HEK293 (cell line): ENCODE measurements at regions not wholly inside any gene's neighbourhood (a gene's known extent, or its start where the extent isn't known, plus 50 kb on each side); places are given as distances from the start of the nearest gene placed in this dataset.

Experiments used
- CTCF ChIA-PET: fragments of 350-600 bp; formaldehyde crosslinking; extraction: SDS; loops from one replicate; lab custom pipeline; 2021; ENCODE audit warnings: antibody characterized with exemption; lab: Yijun Ruan, JAX
- POLR2A ChIA-PET: fragments of 300-600 bp; formaldehyde crosslinking; extraction: SDS; loops from one replicate; lab custom pipeline; 2020; ENCODE audit warnings: antibody characterized with exemption, inconsistent platforms; lab: Yijun Ruan, JAX
- H3K27ac ChIP-seq: fragments of 200-500 bp; sonication (Bioruptor generic); 2 replicates; pipeline ENCODE4 v1.5.1; 2014; ENCODE audit warnings: low read depth, low read length, control low read depth, inconsistent platforms; ENCODE audit errors: extremely low read depth
- H3K36me3 ChIP-seq, 2 experiments: fragments of 200-500 bp in 1 of 2; sonication (Bioruptor generic) in 1 of 2; 1 replicate in 1 of 2; 2 replicates in 1 of 2; pipeline ENCODE4 v1.5.1; 2014 to 2017; ENCODE audit warnings: inconsistent platforms in 2 of 2, low read length in 2 of 2; ENCODE audit not compliant: control insufficient read depth in 2 of 2, insufficient read depth in 1 of 2
- H3K4me1 ChIP-seq: fragments of 200-500 bp; sonication (Bioruptor generic); 2 replicates; pipeline ENCODE4 v1.5.1; 2014; ENCODE audit warnings: mild to moderate bottlenecking, low read length, inconsistent platforms; ENCODE audit not compliant: control insufficient read depth, insufficient read depth
- H3K4me3 ChIP-seq: 2 replicates; pipeline ENCODE4 v1.5.1; 2011; ENCODE audit warnings: low read depth, mild to moderate bottlenecking, control low read depth, low read length, moderate library complexity
- H3K9me3 ChIP-seq: fragments of 200-500 bp; sonication (Bioruptor generic); 2 replicates; pipeline ENCODE4 v1.5.1; 2014; ENCODE audit warnings: low read depth, low read length, inconsistent platforms; ENCODE audit not compliant: control insufficient read depth, insufficient read depth
- AEBP2 ChIP-seq: fragments of 450-650 bp; formaldehyde crosslinking; IDR thresholded peaks from 2 replicates; pipeline ENCODE4 v1.5.1; 2016; ENCODE audit warnings: missing biosample characterization, missing genetic modification characterization, borderline replicate concordance
- BCL11A ChIP-seq: fragments of 450-650 bp; formaldehyde crosslinking; IDR thresholded peaks from 2 replicates; pipeline ENCODE4 v1.5.1; 2016; ENCODE audit warnings: low read depth, missing biosample characterization, missing genetic modification characterization
- GLI4 ChIP-seq: fragments of 450-650 bp; formaldehyde crosslinking; IDR thresholded peaks from 2 replicates; pipeline ENCODE4 v1.5.1; 2016; ENCODE audit warnings: missing biosample characterization, missing genetic modification characterization
- GLIS1 ChIP-seq: fragments of 450-650 bp; formaldehyde crosslinking; IDR thresholded peaks from 2 replicates; pipeline ENCODE4 v1.5.1; 2016; ENCODE audit warnings: missing biosample characterization, missing genetic modification characterization
- KLF1 ChIP-seq: fragments of 450-650 bp; formaldehyde crosslinking; IDR thresholded peaks from 2 replicates; pipeline ENCODE4 v1.5.1; 2016; ENCODE audit warnings: missing biosample characterization, missing genetic modification characterization
- KLF17 ChIP-seq: fragments of 450-650 bp; formaldehyde crosslinking; IDR thresholded peaks from 2 replicates; pipeline ENCODE4 v1.5.1; 2016; ENCODE audit warnings: missing biosample characterization, missing genetic modification characterization
- PATZ1 ChIP-seq: fragments of 450-650 bp; formaldehyde crosslinking; IDR thresholded peaks from 2 replicates; pipeline ENCODE4 v1.5.1; 2016; ENCODE audit warnings: missing biosample characterization, missing genetic modification characterization
- ZBTB49 ChIP-seq: fragments of 450-650 bp; formaldehyde crosslinking; IDR thresholded peaks from 2 replicates; pipeline ENCODE4 v1.5.1; 2016; ENCODE audit warnings: missing biosample characterization, missing genetic modification characterization, low read depth
- ZBTB8A ChIP-seq: fragments of 450-650 bp; formaldehyde crosslinking; IDR thresholded peaks from 2 replicates; pipeline ENCODE4 v1.5.1; 2016; ENCODE audit warnings: missing biosample characterization, missing genetic modification characterization
- ZFP37 ChIP-seq: fragments of 450-650 bp; formaldehyde crosslinking; IDR thresholded peaks from 2 replicates; pipeline ENCODE4 v1.5.1; 2016; ENCODE audit warnings: missing biosample characterization, missing genetic modification characterization
- ZFP41 ChIP-seq: fragments of 450-650 bp; formaldehyde crosslinking; IDR thresholded peaks from 2 replicates; pipeline ENCODE4 v1.5.1; 2016; ENCODE audit warnings: missing biosample characterization, missing genetic modification characterization, borderline replicate concordance
- ZIC2 ChIP-seq: fragments of 450-650 bp; formaldehyde crosslinking; IDR thresholded peaks from 2 replicates; pipeline ENCODE4 v1.5.1; 2016; ENCODE audit warnings: missing biosample characterization, missing genetic modification characterization
- ZNF132 ChIP-seq: fragments of 450-650 bp; formaldehyde crosslinking; IDR thresholded peaks from 2 replicates; pipeline ENCODE4 v1.5.1; 2017; ENCODE audit warnings: missing biosample characterization, missing genetic modification characterization, borderline replicate concordance
- ZNF133 ChIP-seq: fragments of 450-650 bp; formaldehyde crosslinking; IDR thresholded peaks from 2 replicates; pipeline ENCODE4 v1.5.1; 2016; ENCODE audit warnings: missing biosample characterization, missing genetic modification characterization
- ZNF155 ChIP-seq: fragments of 450-650 bp; formaldehyde crosslinking; IDR thresholded peaks from 2 replicates; pipeline ENCODE4 v1.5.1; 2016; ENCODE audit warnings: missing biosample characterization, missing genetic modification characterization
- ZNF223 ChIP-seq: fragments of 450-650 bp; formaldehyde crosslinking; IDR thresholded peaks from 2 replicates; pipeline ENCODE4 v1.5.1; 2016; ENCODE audit warnings: missing biosample characterization, missing genetic modification characterization
- ZNF335 ChIP-seq: fragments of 450-650 bp; formaldehyde crosslinking; conservative IDR thresholded peaks from 2 replicates; pipeline ENCODE4 v1.5.1; 2016; ENCODE audit warnings: missing biosample characterization, missing genetic modification characterization
- ZNF362 ChIP-seq: fragments of 450-650 bp; formaldehyde crosslinking; IDR thresholded peaks from 2 replicates; pipeline ENCODE4 v1.5.1; 2016; ENCODE audit warnings: missing biosample characterization, missing genetic modification characterization
- ZNF37A ChIP-seq: fragments of 450-650 bp; IDR thresholded peaks from 2 replicates; pipeline ENCODE4 v1.5.1; 2018; ENCODE audit warnings: missing biosample characterization, missing genetic modification characterization
- ZNF423 ChIP-seq: fragments of 450-650 bp; formaldehyde crosslinking; IDR thresholded peaks from 2 replicates; pipeline ENCODE4 v1.5.1; 2016; ENCODE audit warnings: missing biosample characterization, missing genetic modification characterization
- ZNF488 ChIP-seq: fragments of 450-650 bp; formaldehyde crosslinking; IDR thresholded peaks from 2 replicates; pipeline ENCODE4 v1.5.1; 2016; ENCODE audit warnings: missing biosample characterization, missing genetic modification characterization
- ZNF501 ChIP-seq: fragments of 450-650 bp; formaldehyde crosslinking; IDR thresholded peaks from 2 replicates; pipeline ENCODE4 v1.5.1; 2016; ENCODE audit warnings: missing biosample characterization, missing genetic modification characterization
- ZNF510 ChIP-seq: fragments of 450-650 bp; formaldehyde crosslinking; IDR thresholded peaks from 2 replicates; pipeline ENCODE4 v1.5.1; 2018; ENCODE audit warnings: mild to moderate bottlenecking, missing genetic modification characterization, missing biosample characterization; ENCODE audit not compliant: insufficient replicate concordance
- ZNF530 ChIP-seq: fragments of 450-650 bp; formaldehyde crosslinking; IDR thresholded peaks from 2 replicates; pipeline ENCODE4 v1.5.1; 2016; ENCODE audit warnings: low read depth, missing biosample characterization, missing genetic modification characterization
- ZNF560 ChIP-seq: fragments of 450-650 bp; formaldehyde crosslinking; IDR thresholded peaks from 2 replicates; pipeline ENCODE4 v1.5.1; 2017; ENCODE audit warnings: missing biosample characterization, missing genetic modification characterization, borderline replicate concordance
- ZNF561 ChIP-seq: fragments of 450-650 bp; IDR thresholded peaks from 2 replicates; pipeline ENCODE4 v1.5.1; 2018; ENCODE audit warnings: missing biosample characterization, missing genetic modification characterization, borderline replicate concordance
- ZNF792 ChIP-seq: fragments of 450-650 bp; formaldehyde crosslinking; IDR thresholded peaks from 2 replicates; pipeline ENCODE4 v1.5.1; 2016; ENCODE audit warnings: missing biosample characterization, missing genetic modification characterization
- ZSCAN23 ChIP-seq: fragments of 450-650 bp; formaldehyde crosslinking; IDR thresholded peaks from 2 replicates; pipeline ENCODE4 v1.5.1; 2016; ENCODE audit warnings: missing biosample characterization, missing genetic modification characterization

- TF ChIP-seq ZNF132 (tag by site-specific recombination) (no peak), PATZ1 (no peak), ZNF501 (tag by site-specific recombination) (no peak)
These were observed 558.7 kb upstream of the NECTIN3 start (continued) for GRCh38 chr3:110512961-110513360.

- ChIA-PET CTCF (interaction anchor here (0.7 kb wide), 1 partner anchor 1355 kb away, joined by 3 read pairs; no protein-coding TSS in a partner anchor), POLR2A (no interaction called here)
- no peak overlapping the region for H3K27ac ChIP-seq
- H3K4me1 ChIP-seq, result no peaks in the 10 kb centered on the region
- TF ChIP-seq ZFP37, result no peak
- no peak for TF ChIP-seq ZNF530
- no peak for TF ChIP-seq ZNF561 (tag by site-specific recombination)
- no peak for TF ChIP-seq ZNF362
- TF ChIP-seq ZIC2 (tag by site-specific recombination), result no peak
- no peak for TF ChIP-seq ZNF510 (tag by site-specific recombination)
- no peak for TF ChIP-seq ZNF792 (tag by site-specific recombination)
- no peak for TF ChIP-seq ZNF223 (tag by site-specific recombination)
- no peak for TF ChIP-seq KLF1 (tag by site-specific recombination)
- no peak for TF ChIP-seq ZNF155
- no peak for TF ChIP-seq ZNF423
- H3K9me3 ChIP-seq, result no peaks in the 10 kb centered on the region
- no peak overlapping the region for H3K4me3 ChIP-seq
- H3K36me3 ChIP-seq, result no peaks in the 10 kb centered on the region
These were observed 553.6 kb upstream of the NECTIN3 start for GRCh38 chr3:110518031-110518430.

- H3K9me3 ChIP-seq, result no peaks in the 10 kb centered on the region
- no peaks in the 10 kb centered on the region for H3K4me1 ChIP-seq
- ChIA-PET CTCF (no interaction called here), POLR2A (no interaction called here)
- no peak overlapping the region for H3K4me3 ChIP-seq
- H3K27ac ChIP-seq, result no peak overlapping the region
- no peaks in the 10 kb centered on the region for H3K36me3 ChIP-seq
- TF ChIP-seq ZNF37A (no peak), AEBP2 (tag by site-specific recombination) (no peak), KLF17 (no peak), BCL11A (tag by site-specific recombination) (no peak), ZNF488 (tag by site-specific recombination) (no peak), ZNF133 (tag by site-specific recombination) (no peak), ZBTB49 (tag by site-specific recombination) (no peak), GLI4 (tag by site-specific recombination) (no peak), ZSCAN23 (tag by site-specific recombination) (no peak), KLF1 (tag by site-specific recombination) (no peak), ZNF560 (tag by site-specific recombination) (no peak), ZBTB8A (tag by site-specific recombination) (no peak), GLIS1 (tag by site-specific recombination) (no peak), ZFP41 (tag by site-specific recombination) (no peak), ZNF335 (tag by site-specific recombination) (no peak)
These were observed 552.5 kb upstream of the NECTIN3 start for GRCh38 chr3:110519071-110519470.
